GM18517 (cell line): ENCODE measurements at regions not wholly inside any gene's neighbourhood (a gene's known extent, or its start where the extent isn't known, plus 50 kb on each side); places are given as distances from the start of the nearest gene placed in this dataset.
"Not testable (repeated sequence)": the region's sequence is repeated elsewhere in the genome, so short reads cannot be mapped to it uniquely, and the experiment has no call there.

Experiments
- ATAC-seq: cut with Tn5 transposase; IDR thresholded peaks from one replicate; pipeline ENCODE4 v1.9.1; 2021; ENCODE audit warnings: mild to moderate bottlenecking, moderate library complexity; ENCODE audit not compliant: unreplicated experiment

GRCh38 chr1:196005426-196005825 is 602.8 kb downstream of the KCNT2 start:
- ATAC-seq, result no peak

GRCh38 chr1:196004388-196004787 is 603.9 kb downstream of the KCNT2 start:
- ATAC-seq, result not testable (repeated sequence)

GRCh38 chr1:196002906-196003305 is 605.3 kb downstream of the KCNT2 start:
- no peak for ATAC-seq

DNA sequence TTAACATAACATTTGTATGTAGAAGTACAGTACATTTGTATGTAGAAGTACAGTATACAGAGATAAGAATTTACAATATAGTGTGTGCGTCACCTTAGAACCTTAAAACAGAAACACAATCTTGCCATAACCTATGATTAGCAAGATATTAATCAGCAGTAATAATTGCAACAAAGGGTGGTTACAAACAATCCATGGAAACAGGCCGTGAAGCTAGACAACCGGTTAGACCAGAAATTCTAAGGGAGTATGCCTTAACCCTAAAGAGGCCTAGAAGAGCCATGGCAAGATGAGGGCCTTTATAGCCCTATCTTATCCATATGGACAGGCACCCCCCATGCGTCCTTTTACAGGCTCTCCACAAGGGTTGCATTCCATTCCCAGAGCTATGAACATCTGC is 605.9 kb downstream of the KCNT2 start:
- not testable (repeated sequence) for ATAC-seq

- ATAC-seq, result no peak
These were observed 607.1 kb downstream of the KCNT2 start for GRCh38 chr1:196001188-196001587.

DNA sequence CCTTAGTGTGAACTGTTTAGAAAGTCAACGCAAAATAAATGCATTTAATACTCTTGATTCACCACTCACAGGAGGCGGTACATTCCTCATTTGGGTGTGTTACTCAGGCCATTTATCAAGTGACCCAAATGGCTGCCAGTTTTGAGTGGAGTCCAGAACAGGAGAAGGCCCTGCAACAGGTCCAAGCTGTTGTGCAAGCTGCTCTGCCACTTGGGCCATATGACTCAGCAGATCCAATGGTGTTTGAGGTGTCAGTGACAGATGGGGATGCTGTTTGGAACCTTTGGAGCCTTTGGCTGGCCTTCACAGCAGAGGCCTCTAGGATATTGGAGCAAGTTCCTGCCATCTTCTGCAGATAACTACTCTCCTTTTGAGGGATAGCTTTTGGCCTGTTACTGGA is 609.2 kb downstream of the KCNT2 start:
- ATAC-seq, result no peak

DNA sequence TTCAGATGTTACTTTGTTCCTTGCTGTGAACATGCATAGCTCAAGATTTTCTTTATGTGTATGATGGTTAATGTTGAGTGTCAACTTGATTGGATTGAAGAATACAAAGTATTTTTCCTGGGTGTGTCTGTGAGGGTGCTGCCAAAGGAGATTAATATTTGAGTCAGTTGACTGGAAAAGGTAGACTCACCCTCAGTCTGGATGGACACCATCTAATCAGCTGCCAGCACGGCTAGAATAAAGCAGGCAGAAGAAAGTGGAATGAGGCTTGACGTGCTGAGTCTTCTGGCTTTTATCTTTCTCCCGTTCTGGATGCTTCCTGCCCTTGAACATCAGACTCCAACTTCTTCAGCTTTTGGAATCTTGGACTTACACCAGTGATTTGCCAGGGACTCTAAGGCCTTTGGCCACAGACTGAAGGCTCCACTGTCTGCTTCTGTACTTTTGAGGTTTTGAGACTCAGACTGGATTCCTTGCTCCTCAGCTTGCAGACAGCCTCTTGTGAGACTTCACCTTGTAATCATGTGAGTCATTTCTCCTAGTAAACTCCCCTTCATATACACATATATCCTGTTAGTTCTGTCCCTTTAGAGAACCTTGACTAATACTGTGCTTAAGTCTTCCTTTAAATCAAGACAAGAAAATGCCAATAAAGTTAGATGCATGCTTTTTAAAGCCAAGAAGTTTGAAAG is 626.6 kb downstream of the KCNT2 start:
- ATAC-seq, result no peak

- no peak for ATAC-seq
These were observed 628.6 kb downstream of the KCNT2 start for GRCh38 chr1:195979646-195980045.

GRCh38 chr1:195973311-195973904 is 634.8 kb downstream of the KCNT2 start:
- no peak for ATAC-seq

DNA sequence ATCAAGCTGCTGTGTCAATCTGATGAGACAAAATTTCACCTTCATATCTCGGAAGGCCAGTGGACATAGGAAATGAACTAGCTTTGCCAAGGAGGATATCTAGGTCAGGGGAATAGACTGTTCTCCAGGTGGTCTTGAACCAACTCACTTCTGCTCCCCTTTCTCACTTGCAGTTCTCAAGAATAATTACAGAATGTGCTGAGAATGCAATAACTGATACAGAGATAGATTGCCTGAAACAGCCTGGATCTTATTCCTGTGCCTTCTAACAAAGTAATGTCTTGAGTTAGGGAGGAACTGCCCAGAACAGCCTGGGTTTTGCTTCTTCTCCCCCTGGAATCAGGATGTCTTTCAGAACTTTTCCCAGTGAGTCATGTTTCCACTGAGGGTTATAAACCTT is 636.7 kb downstream of the KCNT2 start:
- no peak for ATAC-seq

GRCh38 chr1:195970209-195970608 is 638.0 kb downstream of the KCNT2 start:
- ATAC-seq, result no peak

DNA sequence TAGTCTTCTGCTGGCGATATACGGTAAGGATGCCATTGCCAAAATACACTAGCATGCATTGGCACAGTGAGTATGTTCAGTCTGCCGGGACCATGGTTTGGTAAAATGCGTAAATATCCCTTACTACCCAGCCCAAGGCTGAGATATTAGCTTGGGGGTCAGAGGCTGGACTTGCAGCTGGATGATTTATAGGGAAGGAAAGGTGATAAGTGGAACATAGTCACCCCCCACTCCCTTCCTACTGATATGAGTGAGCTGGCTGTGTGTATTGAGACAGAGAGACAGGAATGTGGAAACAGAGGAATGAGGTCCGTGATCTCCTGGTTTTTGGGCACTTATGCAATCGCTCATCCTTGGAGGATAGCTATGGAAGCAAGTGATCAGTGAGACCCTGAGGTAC is 642.8 kb downstream of the KCNT2 start:
- ATAC-seq, result no peak

- no peak for ATAC-seq
These were observed 643.2 kb downstream of the KCNT2 start for GRCh38 chr1:195965036-195965435.

- ATAC-seq, result no peak
These were observed 643.7 kb downstream of the KCNT2 start for GRCh38 chr1:195964516-195964915.

- no peak for ATAC-seq
These were observed 646.2 kb downstream of the KCNT2 start for GRCh38 chr1:195962051-195962450.

- no peak for ATAC-seq
These were observed 647.7 kb downstream of the KCNT2 start for GRCh38 chr1:195960580-195960979.

GRCh38 chr1:195958131-195958530 is 650.1 kb downstream of the KCNT2 start:
- no peak for ATAC-seq

- no peak for ATAC-seq
These were observed 651.4 kb downstream of the KCNT2 start for GRCh38 chr1:195956845-195957244.

GRCh38 chr1:195954848-195955247 is 653.4 kb downstream of the KCNT2 start:
- ATAC-seq, result no peak

- ATAC-seq, result no peak
These were observed 656.9 kb downstream of the KCNT2 start for GRCh38 chr1:195951313-195951712.

DNA sequence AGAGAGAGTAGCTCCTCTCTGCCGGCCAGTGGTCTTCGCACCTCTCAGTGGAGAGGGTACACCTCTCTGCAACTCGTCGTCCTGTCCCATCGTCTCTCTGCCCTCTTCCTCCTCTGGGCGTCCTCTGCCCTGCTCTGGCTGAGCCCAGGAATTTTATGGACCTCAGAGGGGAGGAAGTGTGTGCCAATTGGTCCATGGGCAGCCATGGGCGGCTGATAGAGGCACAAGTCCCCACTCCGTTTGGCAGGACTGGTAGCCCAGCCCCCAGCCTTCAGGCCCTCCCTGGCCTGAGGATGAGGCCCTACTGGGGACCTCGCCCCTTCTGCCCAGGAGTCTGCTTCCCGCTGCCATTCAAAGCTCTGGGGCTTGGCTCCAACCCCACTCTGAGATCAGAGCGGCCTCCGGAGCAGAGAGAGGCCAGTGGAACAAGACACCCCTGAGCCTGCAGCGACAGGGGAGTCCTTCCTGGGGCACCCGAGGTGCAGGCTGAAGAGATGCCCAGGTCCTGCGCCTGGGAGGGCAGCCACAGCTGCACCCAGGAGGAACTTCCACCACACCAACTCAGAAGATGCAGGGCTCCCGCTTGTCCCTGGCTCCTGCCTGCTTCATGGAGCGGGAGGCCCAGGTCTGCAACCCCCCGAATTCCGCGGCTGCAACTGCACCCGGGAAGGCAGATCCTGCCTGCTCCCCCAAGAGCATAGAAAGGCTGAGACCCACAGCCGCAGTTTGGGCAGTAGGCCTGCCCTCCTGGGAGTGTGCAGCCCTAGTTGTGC is 659.9 kb downstream of the KCNT2 start:
- no peak for ATAC-seq

DNA sequence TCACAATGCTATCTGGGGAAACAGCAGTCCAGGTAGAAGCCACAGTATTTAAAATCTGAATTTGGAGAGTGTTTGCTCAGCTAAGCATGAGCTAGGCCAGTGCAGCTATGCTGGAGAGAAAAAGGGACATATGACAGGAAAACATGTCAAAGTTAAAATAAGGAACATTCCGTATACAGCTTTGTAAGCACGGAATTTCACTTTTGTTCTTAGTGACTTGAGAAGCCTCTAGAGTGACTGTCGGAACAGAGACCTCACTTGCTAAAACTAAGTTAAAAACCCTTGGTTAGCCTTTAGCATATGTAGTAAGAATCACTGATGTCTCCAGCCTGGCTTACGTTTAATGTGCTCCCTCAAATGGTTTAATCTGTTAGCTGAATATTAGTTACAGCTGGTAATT is 661.7 kb downstream of the KCNT2 start:
- ATAC-seq, result no peak
